Endodermal cell (in vitro differentiated cells): ENCODE measurements at regions not wholly inside any gene's neighbourhood (a gene's known extent, or its start where the extent isn't known, plus 50 kb on each side); places are given as distances from the start of the nearest gene placed in this dataset.

Experiments
- DNase-seq: peaks from one replicate; pipeline ENCODE4 v3.0.0-alpha.2; 2017
- H3K27ac ChIP-seq: 2 replicates; pipeline ENCODE4 v1.5.1; 2013; ENCODE audit warnings: mild to moderate bottlenecking, low read depth, low read length, moderate library complexity
- H3K27me3 ChIP-seq: 2 replicates; pipeline ENCODE4 v1.6.1; 2013; ENCODE audit warnings: mild to moderate bottlenecking, low read length, moderate library complexity; ENCODE audit not compliant: insufficient read depth, control insufficient read depth, poor library complexity, severe bottlenecking
- H3K36me3 ChIP-seq: 2 replicates; pipeline ENCODE4 v1.7.0; 2013; ENCODE audit warnings: mild to moderate bottlenecking, low read length, moderate library complexity; ENCODE audit not compliant: control insufficient read depth, insufficient read depth
- H3K4me1 ChIP-seq: one replicate; pipeline ENCODE4 v1.7.0; 2013; ENCODE audit warnings: low read length; ENCODE audit not compliant: control insufficient read depth, insufficient read depth
- H3K4me3 ChIP-seq: 2 replicates; pipeline ENCODE4 v1.5.1; 2013; ENCODE audit warnings: mild to moderate bottlenecking, low read length, moderate library complexity
- H3K9ac ChIP-seq: 2 replicates; pipeline ENCODE4 v1.6.1; 2013; ENCODE audit warnings: mild to moderate bottlenecking, low read length, moderate library complexity; ENCODE audit not compliant: poor library complexity, severe bottlenecking; ENCODE audit errors: extremely low read depth
- H3K9me3 ChIP-seq: 2 replicates; pipeline ENCODE4 v1.6.1; 2013; ENCODE audit warnings: mild to moderate bottlenecking, low read length, moderate library complexity; ENCODE audit not compliant: control insufficient read depth
- H3K27ac Mint-ChIP-seq: 2 replicates; pipeline ENCODE4 v1.8.0; 2020; ENCODE audit warnings: mixed read lengths
- H3K27me3 Mint-ChIP-seq: 2 replicates; pipeline ENCODE4 v1.8.0; 2021; ENCODE audit warnings: mild to moderate bottlenecking, mixed read lengths; ENCODE audit not compliant: insufficient read depth
- H3K36me3 Mint-ChIP-seq: 2 replicates; pipeline ENCODE4 v1.8.0; 2020; ENCODE audit warnings: low read depth, mixed read lengths
- H3K4me1 Mint-ChIP-seq: 2 replicates; pipeline ENCODE4 v1.8.0; 2020; ENCODE audit warnings: mixed read lengths
- H3K4me3 Mint-ChIP-seq: 2 replicates; pipeline ENCODE4 v1.8.0; 2020; ENCODE audit warnings: mild to moderate bottlenecking, moderate library complexity, mixed read lengths
- H3K9me3 Mint-ChIP-seq: 2 replicates; pipeline ENCODE4 v1.8.0; 2020; ENCODE audit warnings: mild to moderate bottlenecking, mixed read lengths
- CTCF ChIP-seq: fragments of 200-600 bp; sonication (generic); conservative IDR thresholded peaks from 2 replicates; pipeline ENCODE4 v1.5.0; 2021; ENCODE audit warnings: antibody characterized with exemption, mild to moderate bottlenecking
- WGBS, 2 experiments: methylation state at CpG; one replicate each; pipeline versions ENCODE4 v1.1.5 to v1.1.7; 2013; ENCODE audit warnings: missing lambda C conversion rate in 2 of 2, mixed read lengths in 1 of 2; ENCODE audit not compliant: insufficient coverage in 1 of 2, insufficient read length in 1 of 2; 5-methylcytosine and 5-hydroxymethylcytosine counted together

- H3K4me1 ChIP-seq = peaks cover 6% of the 10 kb centered on the region
- Mint-ChIP-seq H3K9me3 (peaks cover 13% of the 10 kb centered on the region), H3K4me1 (peaks cover 25% of the 10 kb centered on the region), H3K27ac (no peak overlapping the region), H3K36me3 (peaks cover 7% of the 10 kb centered on the region), H3K27me3 (no peaks in the 10 kb centered on the region), H3K4me3 (no peak overlapping the region)
- H3K36me3 ChIP-seq = no peaks in the 10 kb centered on the region
- H3K27ac ChIP-seq = peak overlapping the region; percentile 32
- H3K4me3 ChIP-seq = no peak overlapping the region
- peaks cover 7% of the 10 kb centered on the region for H3K9me3 ChIP-seq
- WGBS, 2 experiments = 93 to 94% methylated on average over 16 to 24 of the region's 25 CpGs
- no peaks in the 10 kb centered on the region for H3K27me3 ChIP-seq
- DNase-seq = peak; percentile 31
- H3K9ac ChIP-seq = no peak overlapping the region
- TF ChIP-seq CTCF = no peak
Measured at GRCh38 chr2:43000242-43001054, 208.1 kb upstream of the HAAO start.

GRCh38 chr2:42999856-43000241 is 207.5 kb upstream of the HAAO start:
- Mint-ChIP-seq H3K4me1 (peaks cover 19% of the 10 kb centered on the region), H3K36me3 (peaks cover 7% of the 10 kb centered on the region), H3K27ac (no peak overlapping the region), H3K9me3 (peaks cover 13% of the 10 kb centered on the region), H3K27me3 (no peaks in the 10 kb centered on the region), H3K4me3 (no peak overlapping the region)
- Histone ChIP-seq H3K4me1 (peaks cover 4% of the 10 kb centered on the region), H3K27me3 (no peaks in the 10 kb centered on the region), H3K36me3 (no peaks in the 10 kb centered on the region), H3K9ac (no peak overlapping the region), H3K4me3 (no peak overlapping the region), H3K27ac (peak overlapping the region; percentile 32), H3K9me3 (peaks cover 8% of the 10 kb centered on the region)
- WGBS, 2 experiments = 88 to 97% methylated on average over 1 to 5 of the region's 7 CpGs
- DNase-seq = peak; percentile 34
- TF ChIP-seq CTCF = no peak

GRCh38 chr2:42999391-42999841 is 207.0 kb upstream of the HAAO start:
- H3K27ac ChIP-seq = no peak overlapping the region
- peaks cover 8% of the 10 kb centered on the region for H3K9me3 ChIP-seq
- no peak overlapping the region for H3K27ac Mint-ChIP-seq
- H3K27me3 Mint-ChIP-seq = no peaks in the 10 kb centered on the region
- H3K4me3 ChIP-seq = no peak overlapping the region
- peaks cover 13% of the 10 kb centered on the region for H3K9me3 Mint-ChIP-seq
- peak; percentile 37 for DNase-seq
- H3K4me1 ChIP-seq = peaks cover 4% of the 10 kb centered on the region
- H3K9ac ChIP-seq = no peak overlapping the region
- WGBS, 2 experiments = 93% methylated on average over 5 of the region's 5 CpGs; no CpG with 5 or more reads in 1 of the 2 experiments
- H3K36me3 ChIP-seq = no peaks in the 10 kb centered on the region
- H3K27me3 ChIP-seq = no peaks in the 10 kb centered on the region
- peaks cover 15% of the 10 kb centered on the region for H3K4me1 Mint-ChIP-seq
- no peak for TF ChIP-seq CTCF
- H3K36me3 Mint-ChIP-seq = peaks cover 7% of the 10 kb centered on the region
- no peak overlapping the region for H3K4me3 Mint-ChIP-seq
